Medulla oblongata (tissue), 1 donor: ENCODE measurements at regions not wholly inside any gene's neighbourhood (a gene's known extent, or its start where the extent isn't known, plus 50 kb on each side); places are given as distances from the start of the nearest gene placed in this dataset.
A peak's percentile ranks its signal among the peaks of the same experiment; 100 is the strongest.

Experiments used
- DNase-seq: peaks from one replicate; pipeline ENCODE4 v3.0.0-alpha.2; 2015; ENCODE audit errors: extremely low spot score

- DNase-seq: no peak
These were observed 270.2 kb upstream of the KLF4 start for GRCh38 chr9:107759823-107760166.

DNA sequence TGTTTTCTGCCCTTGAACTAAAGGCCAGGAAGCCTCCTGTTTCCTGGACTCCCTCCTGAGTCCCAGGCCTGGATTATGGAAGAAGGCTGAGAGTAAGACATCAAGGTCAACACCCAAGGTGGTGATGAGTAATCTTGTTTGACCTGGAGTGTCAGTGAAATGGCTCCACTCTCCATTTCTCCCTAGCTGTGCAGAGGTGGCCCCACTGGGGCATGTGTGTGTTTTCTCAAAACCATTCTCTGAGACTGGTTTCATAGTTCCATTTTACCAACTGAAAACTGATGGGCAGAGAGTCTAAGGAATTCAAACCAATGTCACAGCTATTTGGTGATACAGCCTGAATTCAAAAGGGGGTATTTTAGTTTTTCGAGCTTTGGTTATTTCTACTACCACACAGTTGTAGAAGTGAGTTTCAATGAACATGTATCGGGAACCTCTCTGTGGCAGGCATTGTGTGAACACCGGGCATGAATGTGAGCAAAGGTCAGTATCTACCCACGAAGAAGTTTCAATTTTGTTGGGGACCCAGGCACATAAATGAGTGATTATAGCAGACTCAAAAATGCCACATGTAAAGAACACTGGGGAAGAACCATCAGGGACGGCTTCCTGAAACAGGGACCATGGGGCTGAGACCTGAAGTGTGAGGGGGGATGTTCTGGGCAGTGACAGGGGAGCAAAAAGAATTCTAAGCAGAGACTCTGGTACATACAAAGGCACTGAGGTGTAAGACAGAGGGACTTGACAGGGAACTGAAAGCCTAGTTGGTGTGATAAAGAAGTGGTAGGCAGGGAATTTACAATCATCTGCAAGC lies 269.6 kb upstream of the KLF4 start:
- no peak for DNase-seq

DNA sequence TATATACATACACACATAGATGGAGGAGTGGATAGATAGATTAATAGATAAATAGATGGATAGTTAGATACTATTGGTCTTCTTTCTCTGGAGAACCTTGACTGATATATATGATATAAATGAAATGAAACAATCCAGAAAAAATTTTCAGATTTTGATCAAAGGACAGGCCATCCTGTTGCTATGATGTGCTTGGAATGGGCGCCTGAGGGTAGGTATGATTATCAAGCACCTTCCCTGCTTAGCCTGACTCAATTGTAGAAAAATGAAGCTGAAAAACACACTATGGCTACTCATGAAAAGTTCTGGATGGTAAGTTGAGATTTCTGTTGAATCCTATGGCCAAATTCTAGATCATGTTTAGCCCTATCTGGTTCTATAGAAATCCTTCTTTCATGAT lies 266.5 kb upstream of the KLF4 start:
- DNase-seq: no peak

GRCh38 chr9:107755246-107755645 lies 265.7 kb upstream of the KLF4 start:
- no peak for DNase-seq

DNA sequence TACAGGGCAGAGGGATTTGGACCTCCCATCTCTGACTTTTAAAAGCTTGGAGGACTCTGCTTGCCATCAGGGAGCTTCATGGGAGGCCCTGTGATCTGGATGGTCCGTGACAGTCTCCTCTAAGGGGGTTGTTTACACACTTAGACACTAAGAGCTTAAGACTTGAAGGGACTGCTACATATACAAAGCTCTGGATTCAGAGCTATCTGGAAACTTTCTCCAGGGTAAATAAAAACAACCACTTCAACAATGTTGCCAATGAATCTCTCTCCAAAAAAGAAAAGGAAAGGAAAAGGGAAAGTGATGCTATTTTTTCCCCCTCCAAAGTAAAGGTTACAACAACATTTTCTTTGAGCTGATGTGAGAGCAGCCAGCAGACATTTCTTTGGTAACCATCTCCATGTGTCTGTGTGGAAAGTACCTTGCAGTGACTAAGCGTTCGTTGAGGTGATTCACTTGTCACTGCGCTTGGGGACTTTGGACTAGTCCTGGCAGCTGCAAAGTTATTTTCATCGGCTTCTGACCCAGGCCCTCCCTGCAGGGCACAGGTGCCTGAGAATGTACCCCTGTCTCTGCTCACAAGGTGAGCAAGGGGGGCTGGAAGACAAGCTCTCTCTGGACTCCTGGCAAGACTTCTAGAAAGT lies 262.1 kb upstream of the KLF4 start:
- DNase-seq: no peak

GRCh38 chr9:107750741-107751566 lies 261.4 kb upstream of the KLF4 start:
- DNase-seq: peak; percentile 90

DNA sequence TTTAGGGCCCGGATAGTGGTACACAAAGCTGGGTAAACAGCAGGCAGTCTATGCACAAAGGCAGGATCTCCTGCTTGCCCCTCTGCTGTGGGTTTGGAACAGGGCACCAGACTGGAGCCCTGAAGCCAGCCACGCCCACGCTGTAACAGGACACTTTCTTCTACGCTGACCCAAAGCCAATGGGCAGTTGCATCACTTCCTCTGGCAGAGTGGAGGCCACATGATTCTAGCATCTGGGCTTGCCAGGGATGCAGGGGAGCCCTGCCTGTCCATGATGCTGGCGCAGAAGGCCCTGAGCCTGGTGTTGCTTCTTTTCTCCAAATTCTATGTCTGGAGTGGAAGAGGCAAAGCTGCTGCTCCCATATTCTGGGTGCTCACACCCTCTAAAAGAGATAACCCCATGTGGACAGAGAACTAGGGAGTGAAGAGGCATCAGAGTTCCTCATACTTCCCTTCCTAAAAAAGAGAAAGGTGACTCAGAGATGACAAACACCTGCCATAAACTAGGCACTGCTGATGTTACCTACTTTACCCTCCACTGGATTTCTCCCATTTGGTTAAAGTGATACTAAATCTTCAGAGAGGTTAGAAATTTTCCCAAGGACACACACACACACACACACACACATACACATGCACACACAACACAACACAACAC lies 260.3 kb upstream of the KLF4 start:
- peak; percentile 94 for DNase-seq

DNA sequence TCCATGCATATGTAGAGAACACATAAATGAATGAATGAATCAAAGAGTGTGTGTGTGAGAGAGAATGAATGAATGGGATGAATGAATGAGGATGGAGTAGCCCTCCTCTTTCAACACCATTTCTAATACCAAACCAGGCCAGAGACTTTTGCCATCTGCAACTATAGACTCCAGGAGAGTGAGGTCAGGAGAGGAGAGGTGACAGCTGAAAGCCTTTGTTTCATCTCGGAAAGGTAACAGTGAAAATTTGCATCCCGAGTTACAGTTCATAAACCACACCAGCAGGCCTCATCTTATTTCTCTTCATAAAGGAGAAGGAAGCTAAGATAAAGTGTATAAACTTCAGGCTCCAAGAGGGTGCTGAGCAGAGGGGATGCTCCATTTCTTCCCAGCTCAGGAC lies 255.3 kb upstream of the KLF4 start:
- no peak for DNase-seq

DNA sequence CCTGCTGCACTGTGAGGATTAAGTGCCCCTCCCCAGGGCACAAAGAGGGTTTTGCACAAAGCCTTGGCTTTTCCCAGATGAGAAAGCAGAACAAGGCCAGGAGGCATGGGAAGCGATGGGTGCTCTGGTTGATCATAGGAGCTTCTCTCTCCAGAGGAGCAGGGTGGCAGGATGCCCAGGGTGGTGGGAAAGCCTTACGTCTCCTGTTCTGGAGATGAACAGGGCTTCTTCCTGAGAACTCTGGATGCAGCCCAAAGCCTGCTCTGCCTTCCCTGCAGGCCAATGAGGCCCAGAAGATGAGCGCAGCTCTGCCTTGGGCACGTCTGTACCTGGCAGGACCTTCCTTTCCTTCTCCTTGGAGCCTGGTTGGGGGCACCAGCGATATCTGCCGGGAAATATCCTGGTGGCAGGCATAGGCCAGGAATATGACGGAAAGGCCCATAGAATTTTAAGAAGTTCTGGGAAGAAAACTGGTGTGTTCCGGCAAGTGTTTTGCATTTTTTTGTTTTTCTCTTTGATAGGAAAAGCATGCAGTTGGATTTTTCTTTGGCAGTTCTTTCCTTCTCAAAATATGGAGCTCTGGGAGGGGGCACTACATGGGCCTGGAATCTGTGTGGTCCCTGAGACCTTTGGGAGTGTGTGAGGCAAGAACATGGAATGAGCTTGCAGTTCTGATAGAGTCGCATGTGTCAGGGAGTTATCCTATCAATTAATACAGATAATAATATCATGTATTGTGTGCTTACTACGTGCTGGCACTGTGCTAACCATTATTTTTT lies 253.2 kb upstream of the KLF4 start:
- no peak for DNase-seq

- peak; percentile 60 for DNase-seq
These were observed 250.8 kb upstream of the KLF4 start for GRCh38 chr9:107740088-107740980.

DNA sequence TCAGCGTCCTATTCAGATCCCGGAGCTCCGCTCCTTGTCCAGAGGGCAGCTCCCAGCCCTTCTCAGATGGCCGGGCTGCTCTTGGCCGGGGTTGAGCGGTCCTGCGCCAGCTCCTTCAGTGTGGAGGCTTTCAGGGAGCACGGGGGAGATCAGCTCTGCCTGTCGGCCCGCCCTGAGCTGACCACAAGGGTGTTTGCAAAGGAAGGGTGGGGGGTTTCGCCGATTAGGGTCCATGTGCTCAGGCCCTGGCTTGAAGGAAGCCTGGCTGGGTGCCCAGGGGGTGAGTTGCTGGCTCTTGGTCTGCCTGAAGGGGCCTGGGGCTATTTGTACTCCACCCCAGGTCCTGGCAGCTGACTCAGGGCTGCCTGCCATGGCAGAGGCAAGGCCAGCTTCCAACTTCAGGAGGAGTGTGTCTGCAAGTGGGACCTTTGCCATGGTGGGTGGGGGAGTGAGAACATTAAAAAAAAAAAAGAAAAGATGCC lies 250.1 kb upstream of the KLF4 start:
- DNase-seq: peak; percentile 41

GRCh38 chr9:107738789-107739188 lies 249.2 kb upstream of the KLF4 start:
- no peak for DNase-seq

DNA sequence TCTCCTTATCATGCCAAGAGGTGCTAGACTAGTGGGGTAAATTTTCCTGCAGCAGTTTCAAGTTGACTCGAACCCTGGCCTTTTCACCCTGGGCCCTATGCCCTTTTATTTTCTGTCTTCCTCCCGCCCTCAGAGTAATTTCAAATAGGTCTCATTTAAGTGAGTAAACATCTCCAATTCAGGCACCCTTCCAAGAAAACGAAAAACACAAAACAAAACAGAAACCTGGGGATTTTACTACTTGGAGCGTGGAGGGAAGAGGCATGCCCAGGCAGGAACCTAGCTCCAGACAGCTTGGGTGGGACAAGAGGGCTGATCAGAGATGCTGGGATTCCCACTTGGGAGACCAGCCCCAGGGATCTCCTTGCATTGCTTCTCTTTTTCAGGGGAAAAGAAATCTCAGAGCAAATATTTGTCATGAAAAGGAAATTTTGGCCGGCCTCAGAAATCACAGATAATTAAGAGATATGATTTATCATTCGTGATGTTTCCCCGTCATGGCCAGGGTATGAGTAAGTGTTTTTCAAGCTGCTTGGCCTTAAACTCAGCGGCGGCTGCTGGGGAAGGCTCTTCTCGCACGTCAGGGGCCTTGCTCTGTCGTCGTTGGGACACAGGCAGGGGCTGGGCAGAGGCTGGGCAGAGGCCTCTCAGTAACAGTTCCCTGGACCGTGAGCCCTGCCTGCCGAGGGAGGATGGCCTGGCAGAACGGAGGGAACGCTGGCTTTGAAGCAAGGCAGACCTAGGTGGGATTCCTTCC lies 248.6 kb upstream of the KLF4 start:
- DNase-seq: no peak

DNA sequence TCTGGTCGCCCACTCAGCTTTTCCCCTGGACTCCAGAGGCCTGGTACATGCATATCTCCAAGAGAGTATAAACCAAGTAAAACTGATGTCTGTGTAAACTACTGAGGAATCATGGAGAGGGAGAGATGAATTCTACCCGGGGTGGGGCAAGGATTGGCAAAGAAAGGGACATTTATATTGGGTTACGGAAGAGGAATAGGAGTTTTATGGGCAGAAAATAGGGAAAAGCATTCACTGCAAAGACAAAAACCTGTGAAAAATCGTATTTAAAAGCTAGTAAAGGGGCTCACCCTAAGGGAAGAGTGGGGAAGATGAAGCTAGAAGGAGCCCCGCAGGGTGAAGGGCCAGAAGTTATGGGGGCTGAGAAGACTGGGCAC lies 248.0 kb upstream of the KLF4 start:
- DNase-seq: no peak

DNA sequence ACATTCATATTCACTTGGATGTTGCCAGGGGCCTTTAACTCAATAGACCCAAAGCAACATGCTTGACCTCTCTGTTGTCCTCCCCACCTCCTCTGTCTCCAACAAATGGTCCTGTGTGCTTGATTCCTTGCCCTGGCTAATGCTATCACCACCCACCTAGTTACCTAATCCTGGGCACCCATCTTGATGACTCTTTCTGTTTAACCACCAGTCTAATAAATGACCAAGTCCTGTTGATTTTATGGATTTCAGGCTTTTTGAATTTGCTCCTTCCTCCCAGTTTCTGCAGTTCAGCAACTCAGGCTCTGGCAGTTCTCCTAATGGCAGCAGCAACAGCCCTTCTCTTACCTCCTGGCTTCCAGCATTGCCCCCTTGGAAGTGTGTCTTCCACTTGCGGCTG lies 246.3 kb upstream of the KLF4 start:
- no peak for DNase-seq

GRCh38 chr9:107734256-107735013 lies 244.9 kb upstream of the KLF4 start:
- DNase-seq: no peak

GRCh38 chr9:107733523-107733894 lies 243.9 kb upstream of the KLF4 start:
- peak; percentile 27 for DNase-seq

DNA sequence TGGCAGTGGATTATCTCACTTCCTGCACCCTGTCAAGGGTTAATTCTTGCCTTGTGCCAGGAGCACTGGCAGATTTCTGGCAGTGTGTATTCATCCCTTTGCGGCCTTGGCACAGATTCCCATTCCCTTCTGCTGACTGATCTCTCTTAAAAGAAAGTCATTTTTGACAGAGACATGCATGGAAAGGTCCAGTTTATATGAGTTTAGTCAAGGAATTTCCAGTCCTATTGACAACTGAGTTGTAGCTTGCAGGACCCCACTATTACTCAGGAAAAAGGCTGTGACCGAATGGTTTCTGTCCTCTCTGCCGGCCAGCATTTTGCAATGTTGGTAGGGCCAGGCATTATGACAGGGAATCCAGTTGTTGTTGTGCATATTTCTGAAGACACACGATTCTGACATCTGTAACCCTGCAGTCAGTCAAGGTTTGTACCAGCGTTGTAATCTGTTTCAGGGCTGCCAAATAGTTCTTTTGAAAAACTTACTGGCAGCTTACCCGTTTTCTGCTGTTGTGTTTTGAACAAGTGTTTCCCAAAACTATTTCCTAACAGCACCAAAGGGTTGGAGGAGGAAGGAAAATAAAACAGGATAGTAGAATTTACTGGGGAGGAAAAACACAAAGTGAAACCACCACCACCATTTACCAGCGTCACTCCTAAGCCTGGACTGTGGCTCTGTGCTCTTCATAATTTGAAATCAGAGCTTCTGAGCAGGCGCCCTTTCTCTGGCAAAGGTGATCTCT lies 243.4 kb upstream of the KLF4 start:
- DNase-seq: peak; percentile 33
